ENCODE measurements at regions not wholly inside any gene's neighbourhood (a gene's known extent, or its start where the extent isn't known, plus 50 kb on each side); places are given as distances from the start of the nearest gene placed in this dataset.

- ChIA-PET CTCF (no interaction called here), POLR2A (no interaction called here)
- no peak overlapping the region for H3K4me3 ChIP-seq (ENCODE audit: low read depth, low read length)
- no peak for DNase-seq (ENCODE audit: low read depth, low spot score)
- TF ChIP-seq, protein P1, sequence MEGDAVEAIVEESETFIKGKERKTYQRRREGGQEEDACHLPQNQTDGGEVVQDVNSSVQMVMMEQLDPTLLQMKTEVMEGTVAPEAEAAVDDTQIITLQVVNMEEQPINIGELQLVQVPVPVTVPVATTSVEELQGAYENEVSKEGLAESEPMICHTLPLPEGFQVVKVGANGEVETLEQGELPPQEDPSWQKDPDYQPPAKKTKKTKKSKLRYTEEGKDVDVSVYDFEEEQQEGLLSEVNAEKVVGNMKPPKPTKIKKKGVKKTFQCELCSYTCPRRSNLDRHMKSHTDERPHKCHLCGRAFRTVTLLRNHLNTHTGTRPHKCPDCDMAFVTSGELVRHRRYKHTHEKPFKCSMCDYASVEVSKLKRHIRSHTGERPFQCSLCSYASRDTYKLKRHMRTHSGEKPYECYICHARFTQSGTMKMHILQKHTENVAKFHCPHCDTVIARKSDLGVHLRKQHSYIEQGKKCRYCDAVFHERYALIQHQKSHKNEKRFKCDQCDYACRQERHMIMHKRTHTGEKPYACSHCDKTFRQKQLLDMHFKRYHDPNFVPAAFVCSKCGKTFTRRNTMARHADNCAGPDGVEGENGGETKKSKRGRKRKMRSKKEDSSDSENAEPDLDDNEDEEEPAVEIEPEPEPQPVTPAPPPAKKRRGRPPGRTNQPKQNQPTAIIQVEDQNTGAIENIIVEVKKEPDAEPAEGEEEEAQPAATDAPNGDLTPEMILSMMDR (IDR thresholded peaks at IDR 0.05; ENCODE audit: insufficient read depth, low read length, missing control alignments), result no peak
Measured at GRCh38 chr18:46414863-46415262, 242.2 kb downstream of the LOXHD1 start.

DNA sequence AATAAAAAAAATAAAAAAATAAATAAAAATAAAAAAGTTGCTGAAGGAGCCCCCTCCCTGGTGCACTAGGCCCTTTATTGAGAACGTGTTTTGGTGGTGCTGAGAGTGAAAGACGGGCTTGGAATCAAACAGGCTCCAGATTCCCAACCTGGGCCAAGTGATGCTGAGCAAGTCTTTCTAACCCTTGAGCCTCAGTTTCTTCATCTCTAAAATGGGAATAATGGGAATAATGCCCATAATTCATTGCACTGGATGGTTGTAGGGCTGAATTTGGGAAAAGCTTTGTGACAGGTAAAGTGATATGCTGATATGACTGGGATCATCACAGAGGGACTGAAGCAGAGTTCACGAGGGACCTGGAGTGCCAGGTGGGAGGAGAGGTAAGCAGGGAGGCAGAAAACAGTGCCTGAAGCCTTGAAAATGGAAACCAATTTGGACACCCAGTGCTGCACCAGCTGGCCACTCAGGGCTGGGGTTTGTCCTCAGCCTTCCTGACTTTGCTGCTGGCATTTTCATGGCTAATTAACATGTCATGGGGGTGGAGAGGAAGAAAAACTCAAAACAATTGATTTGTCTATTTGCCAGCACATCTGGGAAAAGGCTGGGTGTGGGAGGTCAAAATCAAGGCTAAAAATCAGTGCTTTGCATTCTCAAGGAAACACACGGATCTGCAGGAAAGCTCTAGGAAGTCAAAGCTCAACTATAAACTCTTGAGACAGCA lies 241.3 kb downstream of the LOXHD1 start:
- TF ChIP-seq, protein P1 (IDR thresholded peaks at IDR 0.05; ENCODE audit: insufficient read depth, low read length, missing control alignments), result no peak
- ChIA-PET CTCF (no interaction called here), POLR2A (no interaction called here)
- no peak for DNase-seq (ENCODE audit: low read depth, low spot score)
- no peak overlapping the region for H3K4me3 ChIP-seq (ENCODE audit: low read depth, low read length)

DNA sequence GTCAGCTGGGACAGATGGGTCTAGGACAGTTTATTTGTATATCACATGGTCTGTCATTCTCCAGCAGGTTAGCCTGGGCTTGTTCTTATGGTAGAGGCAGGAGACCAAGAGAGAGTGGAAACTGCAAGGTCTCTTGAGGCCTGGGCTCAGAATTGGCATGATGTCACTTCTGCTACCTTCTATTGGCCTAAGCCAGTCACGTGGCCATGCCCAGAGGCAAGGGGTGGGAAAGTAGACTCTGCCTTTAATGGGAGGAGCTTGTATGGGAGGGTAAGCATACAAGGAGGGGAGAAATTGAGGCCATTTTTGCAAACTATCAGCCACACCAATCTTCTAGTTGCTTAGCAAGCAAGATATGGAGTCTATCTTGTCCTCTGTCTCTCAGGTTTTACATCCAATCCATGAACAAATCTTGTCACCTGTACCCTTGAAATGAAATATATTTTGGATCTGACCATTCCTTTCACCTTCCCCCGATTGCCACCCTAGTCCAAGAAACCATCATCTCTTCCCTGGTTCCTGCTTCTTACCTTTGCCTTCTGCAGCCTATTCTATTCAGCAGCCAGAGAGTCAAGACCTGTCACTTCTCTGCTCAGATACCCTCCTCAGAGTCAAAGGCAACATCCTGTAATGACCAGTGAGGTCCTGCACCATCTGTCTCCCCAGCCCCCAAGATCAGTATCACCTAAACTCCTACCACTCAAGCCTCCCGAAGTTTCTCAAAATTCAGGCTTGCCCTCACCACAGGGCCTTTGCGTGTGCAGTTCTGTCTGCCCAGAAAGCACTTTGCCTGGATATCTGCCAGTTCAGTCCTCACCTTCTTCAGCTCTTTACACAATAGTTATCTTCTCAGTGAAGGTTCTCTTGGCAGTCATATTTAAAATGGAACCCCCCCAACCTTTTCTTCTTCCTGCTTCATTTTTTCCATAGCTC lies 240.0 kb downstream of the LOXHD1 start:
- DNase-seq (ENCODE audit: low read depth, low spot score), result no peak
- TF ChIP-seq, protein P1 (IDR thresholded peaks at IDR 0.05; ENCODE audit: insufficient read depth, low read length, missing control alignments), result no peak
- ChIA-PET CTCF (no interaction called here), POLR2A (no interaction called here)
- H3K4me3 ChIP-seq (ENCODE audit: low read depth, low read length), result no peak overlapping the region

DNA sequence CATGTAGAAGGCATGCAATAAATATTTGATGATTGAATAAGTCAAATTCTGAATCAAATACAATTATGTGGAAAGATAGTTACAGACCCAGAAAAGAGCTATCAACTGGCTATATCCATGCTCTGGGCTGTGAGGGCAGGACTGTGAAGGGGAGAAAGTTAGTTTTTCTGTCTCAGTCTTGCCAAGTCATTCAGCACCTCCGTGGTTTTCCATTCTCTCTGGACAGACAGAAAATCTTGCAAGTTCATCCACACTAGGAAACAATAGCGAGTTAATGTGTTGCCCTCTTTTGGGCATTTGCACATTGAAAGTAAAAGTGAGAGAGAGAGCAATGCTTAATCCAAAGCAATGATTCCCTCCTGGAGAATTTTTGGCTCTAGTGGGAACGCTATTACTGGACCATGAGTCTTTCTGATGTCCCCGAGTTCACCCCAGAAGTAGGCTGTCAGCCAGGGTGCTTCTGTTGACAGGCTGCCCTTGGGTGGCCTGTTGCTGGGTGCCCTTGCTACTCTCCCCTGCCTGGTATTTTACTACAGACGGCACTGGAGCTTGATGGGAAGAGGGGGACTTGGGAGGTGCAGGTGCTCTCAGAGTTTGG lies 238.3 kb downstream of the LOXHD1 start:
- H3K4me3 ChIP-seq (ENCODE audit: low read depth, low read length), result no peak overlapping the region
- TF ChIP-seq, protein P1 (IDR thresholded peaks at IDR 0.05; ENCODE audit: insufficient read depth, low read length, missing control alignments), result no peak
- no peak for DNase-seq (ENCODE audit: low read depth, low spot score)
- POLR2A ChIA-PET, result no interaction called here
- CTCF ChIA-PET, result no interaction called here

DNA sequence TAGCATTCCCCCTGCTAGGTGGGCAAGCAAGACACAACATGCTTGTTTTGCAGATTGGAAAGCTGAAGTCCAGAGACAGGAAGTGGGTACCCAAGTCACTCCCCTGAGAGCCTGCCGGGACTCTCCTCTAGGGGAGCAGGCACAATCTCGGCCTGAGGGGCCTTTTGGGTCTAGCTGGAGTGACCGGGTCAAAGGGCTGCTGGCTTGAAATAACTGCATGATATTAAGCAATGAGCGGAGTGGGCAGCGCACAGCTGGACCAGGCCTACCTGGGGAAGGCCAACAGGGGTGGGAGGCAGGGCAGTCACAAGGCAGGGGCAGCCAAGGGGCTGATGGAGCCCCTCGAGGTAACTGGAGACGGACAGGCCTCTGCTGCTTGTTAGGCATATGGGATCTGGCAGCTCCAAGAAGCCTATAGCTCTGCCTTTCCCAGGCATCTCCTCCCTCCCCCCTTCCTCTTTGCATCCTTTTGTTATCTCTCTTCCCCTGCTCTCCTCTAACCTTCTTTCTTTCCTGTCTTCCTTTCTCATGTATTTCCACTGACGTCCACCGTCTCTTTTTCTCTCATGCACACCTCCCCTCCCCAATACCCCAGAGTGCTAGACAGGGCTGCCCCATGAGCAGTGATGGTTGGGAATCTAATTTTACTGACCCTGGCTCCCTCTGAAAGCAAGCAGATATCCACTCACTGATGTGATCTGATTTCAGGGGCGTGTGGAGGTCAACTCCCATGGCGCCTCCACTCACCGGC lies 237.5 kb downstream of the LOXHD1 start:
- H3K4me3 ChIP-seq (ENCODE audit: low read depth, low read length), result no peak overlapping the region
- POLR2A ChIA-PET, result no interaction called here
- CTCF ChIA-PET, result no interaction called here
- TF ChIP-seq, protein P1 (IDR thresholded peaks at IDR 0.05; ENCODE audit: insufficient read depth, low read length, missing control alignments), result no peak
- DNase-seq (ENCODE audit: low read depth, low spot score), result no peak
